ENCODE measurements at regions not wholly inside any gene's neighbourhood (a gene's known extent, or its start where the extent isn't known, plus 50 kb on each side); places are given as distances from the start of the nearest gene placed in this dataset.

- TF ChIP-seq CTCF (IDR thresholded peaks at IDR 0.05) (no peak), ZFX (IDR thresholded peaks at IDR 0.05; ENCODE audit: borderline replicate concordance) (no peak)
Measured at GRCh38 chr14:101395779-101396178, 165.5 kb upstream of the DIO3 start.

Measured in 22Rv1 (cell line).